OCI-M1 (cell line): ENCODE measurements at regions not wholly inside any gene's neighbourhood (a gene's known extent, or its start where the extent isn't known, plus 50 kb on each side); places are given as distances from the start of the nearest gene placed in this dataset.

Experiments
- DNase-seq: peaks from one replicate; lab custom pipeline; 2025; lab: John Stamatoyannopoulos, UW

- DNase-seq: no peak
Observed at GRCh38 chr5:145198525-145199260, 636.4 kb downstream of the PRELID2 start.

GRCh38 chr5:145189746-145190145 lies 645.4 kb downstream of the PRELID2 start:
- DNase-seq: no peak

- no peak for DNase-seq
Observed at GRCh38 chr5:145180371-145180770, 654.8 kb downstream of the PRELID2 start.

GRCh38 chr5:145178641-145179523 lies 656.3 kb downstream of the PRELID2 start:
- DNase-seq: no peak

GRCh38 chr5:145176041-145176440 lies 659.1 kb downstream of the PRELID2 start:
- no peak for DNase-seq

GRCh38 chr5:145166110-145166509 lies 669.0 kb downstream of the PRELID2 start:
- no peak for DNase-seq

- no peak for DNase-seq
Observed at GRCh38 chr5:145163876-145164275, 671.3 kb downstream of the PRELID2 start.

GRCh38 chr5:145162626-145163025 lies 672.5 kb downstream of the PRELID2 start:
- no peak for DNase-seq

GRCh38 chr5:145161391-145161790 lies 673.8 kb downstream of the PRELID2 start:
- no peak for DNase-seq

- no peak for DNase-seq
Observed at GRCh38 chr5:145160679-145161078, 674.5 kb downstream of the PRELID2 start.

GRCh38 chr5:145158730-145159129 lies 676.4 kb downstream of the PRELID2 start:
- DNase-seq: peak; percentile 65

GRCh38 chr5:145157841-145158240 lies 677.3 kb downstream of the PRELID2 start:
- DNase-seq: no peak

GRCh38 chr5:145141534-145141933 lies 693.6 kb downstream of the PRELID2 start:
- DNase-seq: no peak

- DNase-seq: peak; percentile 31
Observed at GRCh38 chr5:145130996-145131395, 704.1 kb downstream of the PRELID2 start.

GRCh38 chr5:145129797-145130196 lies 705.3 kb downstream of the PRELID2 start:
- no peak for DNase-seq

- DNase-seq: peak; percentile 28
Observed at GRCh38 chr5:145124806-145125205, 710.3 kb downstream of the PRELID2 start.

GRCh38 chr5:145118611-145119010 lies 716.5 kb downstream of the PRELID2 start:
- no peak for DNase-seq

GRCh38 chr5:145118127-145118526 lies 717.0 kb downstream of the PRELID2 start:
- no peak for DNase-seq

- no peak for DNase-seq
Observed at GRCh38 chr5:145117285-145117684, 717.9 kb downstream of the PRELID2 start.

GRCh38 chr5:145111420-145111819 lies 723.7 kb downstream of the PRELID2 start:
- DNase-seq: no peak

- DNase-seq: no peak
Observed at GRCh38 chr5:145110834-145111233, 724.3 kb downstream of the PRELID2 start.

- no peak for DNase-seq
Observed at GRCh38 chr5:145110181-145110580, 725.0 kb downstream of the PRELID2 start.

- DNase-seq: no peak
Observed at GRCh38 chr5:145105384-145105783, 729.8 kb downstream of the PRELID2 start.
